Neural progenitor cell (in vitro differentiated cells): ENCODE measurements at regions not wholly inside any gene's neighbourhood (a gene's known extent, or its start where the extent isn't known, plus 50 kb on each side); places are given as distances from the start of the nearest gene placed in this dataset.

Experiments
- DNase-seq: peaks from one replicate; pipeline ENCODE4 v3.0.0-alpha.2; 2016; ENCODE audit warnings: low spot score
- H2AFZ ChIP-seq: fragments of 200-600 bp; sonication (generic); replicated peaks from 2 replicates; pipeline ENCODE4 v1.6.1; 2016; ENCODE audit warnings: antibody characterized with exemption
- H3F3A ChIP-seq: fragments of 200-600 bp; sonication (generic); 2 replicates; pipeline ENCODE4 v1.6.1; 2016; ENCODE audit warnings: antibody characterized with exemption, low read depth
- H3K27ac ChIP-seq: fragments of 200-600 bp; sonication (generic); 2 replicates; pipeline ENCODE4 v1.5.1; 2016; ENCODE audit warnings: mild to moderate bottlenecking
- H3K27me3 ChIP-seq: fragments of 200-600 bp; sonication (generic); 2 replicates; pipeline ENCODE4 v1.6.1; 2016; ENCODE audit warnings: mild to moderate bottlenecking, moderate library complexity
- H3K36me3 ChIP-seq: fragments of 200-600 bp; sonication (generic); 2 replicates; pipeline ENCODE4 v1.5.1; 2016
- H3K4me1 ChIP-seq: fragments of 200-600 bp; sonication (generic); 2 replicates; pipeline ENCODE4 v1.6.1; 2016; ENCODE audit warnings: mixed run types
- H3K4me2 ChIP-seq: fragments of 200-600 bp; sonication (generic); 2 replicates; pipeline ENCODE4 v1.6.1; 2016
- H3K4me3 ChIP-seq: fragments of 200-600 bp; sonication (generic); 2 replicates; pipeline ENCODE4 v1.5.1; 2016
- H3K79me2 ChIP-seq: fragments of 200-600 bp; sonication (generic); 2 replicates; pipeline ENCODE4 v1.6.1; 2016; ENCODE audit warnings: low read depth
- H3K9ac ChIP-seq: fragments of 200-600 bp; sonication (generic); 2 replicates; pipeline ENCODE4 v1.6.1; 2016
- H3K9me3 ChIP-seq: fragments of 200-600 bp; sonication (generic); 2 replicates; pipeline ENCODE4 v1.5.1; 2016; ENCODE audit warnings: low read depth
- H4K20me1 ChIP-seq: fragments of 200-600 bp; sonication (generic); 2 replicates; pipeline ENCODE4 v1.6.1; 2016; ENCODE audit warnings: low read depth
- H3K27ac Mint-ChIP-seq: 3 replicates; pipeline ENCODE4 v1.8.0; 2021; ENCODE audit warnings: mixed read lengths
- H3K27me3 Mint-ChIP-seq: 2 replicates; pipeline ENCODE4 v1.8.0; 2022; ENCODE audit warnings: low read depth, mild to moderate bottlenecking, inconsistent platforms, moderate library complexity, mixed read lengths; ENCODE audit not compliant: insufficient read depth
- H3K36me3 Mint-ChIP-seq: 3 replicates; pipeline ENCODE4 v1.8.0; 2021; ENCODE audit warnings: mixed read lengths
- H3K4me1 Mint-ChIP-seq: 3 replicates; pipeline ENCODE4 v1.8.0; 2021; ENCODE audit warnings: mixed read lengths
- H3K4me3 Mint-ChIP-seq: 3 replicates; pipeline ENCODE4 v1.8.0; 2021; ENCODE audit warnings: mild to moderate bottlenecking, moderate library complexity, mixed read lengths
- H3K9me3 Mint-ChIP-seq: 3 replicates; pipeline ENCODE4 v1.8.0; 2020; ENCODE audit warnings: mixed read lengths
- CTCF ChIP-seq: fragments of 200-600 bp; sonication (generic); IDR thresholded peaks from 2 replicates; pipeline ENCODE4 v1.5.1; 2017; ENCODE audit warnings: antibody characterized with exemption, mild to moderate bottlenecking
- EZH2 ChIP-seq: fragments of 200-600 bp; sonication (generic); IDR thresholded peaks from 2 replicates; pipeline ENCODE4 v1.6.1; 2017; ENCODE audit warnings: antibody characterized with exemption, mild to moderate bottlenecking, moderate library complexity
- EZH2phosphoT487 ChIP-seq: fragments of 200-600 bp; sonication (generic); IDR thresholded peaks from 2 replicates; pipeline ENCODE4 v1.6.1; 2017; ENCODE audit warnings: antibody characterized with exemption

- Mint-ChIP-seq H3K27me3 (no peaks in the 10 kb centered on the region), H3K36me3 (no peaks in the 10 kb centered on the region), H3K4me1 (no peaks in the 10 kb centered on the region), H3K9me3 (no peaks in the 10 kb centered on the region), H3K27ac (no peak overlapping the region), H3K4me3 (no peak overlapping the region)
- Histone ChIP-seq H3K4me1 (peaks cover 6% of the 10 kb centered on the region), H4K20me1 (no peaks in the 10 kb centered on the region), H3K27me3 (no peaks in the 10 kb centered on the region), H3K36me3 (no peaks in the 10 kb centered on the region), H3F3A (no peaks in the 10 kb centered on the region), H3K79me2 (no peaks in the 10 kb centered on the region), H3K27ac (no peak overlapping the region), H3K9me3 (no peaks in the 10 kb centered on the region), H3K4me2 (peak overlapping the region; percentile 9), H2AFZ (no peak overlapping the region), H3K4me3 (no peak overlapping the region), H3K9ac (no peak overlapping the region)
- no peak for DNase-seq
- no peak for TF ChIP-seq EZH2
- no peak for TF ChIP-seq EZH2phosphoT487
- TF ChIP-seq CTCF = no peak
Measured at GRCh38 chr12:23128462-23128861, 503.5 kb downstream of the ETNK1 start.

- H3K9ac ChIP-seq = no peak overlapping the region
- H3K4me3 Mint-ChIP-seq = no peak overlapping the region
Measured at GRCh38 chr12:23132357-23132756, 507.4 kb downstream of the ETNK1 start.

GRCh38 chr12:23133471-23133870 is 508.5 kb downstream of the ETNK1 start:
- Histone ChIP-seq H2AFZ (no peak overlapping the region), H4K20me1 (no peaks in the 10 kb centered on the region), H3K27ac (no peak overlapping the region), H3F3A (no peaks in the 10 kb centered on the region), H3K9ac (no peak overlapping the region), H3K4me2 (no peak overlapping the region), H3K36me3 (no peaks in the 10 kb centered on the region), H3K4me1 (peaks cover 6% of the 10 kb centered on the region), H3K9me3 (no peaks in the 10 kb centered on the region), H3K4me3 (no peak overlapping the region), H3K27me3 (no peaks in the 10 kb centered on the region), H3K79me2 (no peaks in the 10 kb centered on the region)
- Mint-ChIP-seq H3K4me1 (no peaks in the 10 kb centered on the region), H3K4me3 (no peak overlapping the region), H3K27me3 (no peaks in the 10 kb centered on the region), H3K27ac (no peak overlapping the region), H3K9me3 (no peaks in the 10 kb centered on the region), H3K36me3 (no peaks in the 10 kb centered on the region)
- DNase-seq = no peak
- no peak for TF ChIP-seq EZH2phosphoT487
- no peak for TF ChIP-seq CTCF
- TF ChIP-seq EZH2 = no peak

More at GRCh38 chr12:23132357-23132756, 507.4 kb downstream of the ETNK1 start:
- Histone ChIP-seq H4K20me1 (no peaks in the 10 kb centered on the region), H3K27me3 (no peaks in the 10 kb centered on the region), H2AFZ (no peak overlapping the region), H3K79me2 (no peaks in the 10 kb centered on the region), H3K27ac (no peak overlapping the region), H3K4me3 (no peak overlapping the region), H3K9me3 (no peaks in the 10 kb centered on the region), H3K4me1 (peaks cover 6% of the 10 kb centered on the region), H3K4me2 (no peak overlapping the region), H3K36me3 (no peaks in the 10 kb centered on the region), H3F3A (no peaks in the 10 kb centered on the region)
- no peak for DNase-seq
- Mint-ChIP-seq H3K27me3 (no peaks in the 10 kb centered on the region), H3K4me1 (no peaks in the 10 kb centered on the region), H3K36me3 (no peaks in the 10 kb centered on the region), H3K9me3 (no peaks in the 10 kb centered on the region), H3K27ac (no peak overlapping the region)
- TF ChIP-seq EZH2 = no peak
- TF ChIP-seq EZH2phosphoT487 = no peak
- TF ChIP-seq CTCF = no peak

- no peaks in the 10 kb centered on the region for H4K20me1 ChIP-seq
- H3K4me2 ChIP-seq = no peak overlapping the region
- no peak overlapping the region for H3K4me3 ChIP-seq
- peaks cover 2% of the 10 kb centered on the region for H3K9me3 Mint-ChIP-seq
- no peak overlapping the region for H3K27ac ChIP-seq
- no peak overlapping the region for H2AFZ ChIP-seq
- H3K27me3 ChIP-seq = no peaks in the 10 kb centered on the region
- no peaks in the 10 kb centered on the region for H3K36me3 ChIP-seq
- no peak overlapping the region for H3K9ac ChIP-seq
- H3K4me1 ChIP-seq = no peaks in the 10 kb centered on the region
- H3K27me3 Mint-ChIP-seq = no peaks in the 10 kb centered on the region
- no peaks in the 10 kb centered on the region for H3K4me1 Mint-ChIP-seq
- no peaks in the 10 kb centered on the region for H3K9me3 ChIP-seq
- no peaks in the 10 kb centered on the region for H3F3A ChIP-seq
- H3K4me3 Mint-ChIP-seq = no peak overlapping the region
- DNase-seq = no peak
- no peak overlapping the region for H3K27ac Mint-ChIP-seq
- H3K79me2 ChIP-seq = no peaks in the 10 kb centered on the region
- TF ChIP-seq EZH2phosphoT487 (no peak), CTCF (no peak), EZH2 (no peak)
- H3K36me3 Mint-ChIP-seq = no peaks in the 10 kb centered on the region
Measured at GRCh38 chr12:23139026-23139425, 514.1 kb downstream of the ETNK1 start.
